GM21619 (cell line): ENCODE measurements at regions not wholly inside any gene's neighbourhood (a gene's known extent, or its start where the extent isn't known, plus 50 kb on each side); places are given as distances from the start of the nearest gene placed in this dataset.

ENCODE experiments used
- ATAC-seq: cut with Tn5 transposase; IDR thresholded peaks from one replicate; pipeline ENCODE4 v1.9.1; 2021; ENCODE audit not compliant: unreplicated experiment

- no peak for ATAC-seq
Measured at GRCh38 chr10:9645404-9645803, 1372.3 kb upstream of the CELF2 start.

DNA sequence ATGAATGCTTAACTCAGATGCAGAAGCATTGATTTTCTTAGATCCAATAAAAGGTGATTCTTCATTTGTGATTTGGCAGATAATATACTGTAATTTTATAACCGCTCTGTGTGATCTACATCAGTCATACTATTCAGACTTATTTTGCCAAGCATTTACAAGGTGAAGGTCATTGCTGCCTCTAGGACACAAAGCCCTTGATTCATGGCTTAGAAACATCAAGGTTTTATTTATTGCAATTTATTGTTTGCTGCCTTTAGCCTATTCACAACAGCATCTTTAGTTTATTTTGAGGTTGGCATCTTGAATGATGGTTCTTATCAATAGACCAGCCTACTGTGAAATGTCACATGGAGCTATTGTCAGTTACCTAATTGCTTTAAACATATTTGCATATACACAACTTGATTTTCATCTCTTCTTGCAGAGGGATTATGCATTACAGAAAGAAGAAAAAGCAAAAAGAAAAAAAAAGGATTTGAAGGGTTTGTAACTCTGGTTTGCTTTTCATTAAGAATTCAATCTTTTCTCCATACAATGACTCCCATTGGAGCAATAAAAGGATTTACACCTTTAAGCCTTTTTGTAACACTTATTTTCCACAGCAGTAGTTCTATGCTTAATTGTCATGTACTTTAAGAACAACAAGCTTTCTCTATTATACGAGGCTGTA, 1371.6 kb upstream of the CELF2 start:
- no peak for ATAC-seq

DNA sequence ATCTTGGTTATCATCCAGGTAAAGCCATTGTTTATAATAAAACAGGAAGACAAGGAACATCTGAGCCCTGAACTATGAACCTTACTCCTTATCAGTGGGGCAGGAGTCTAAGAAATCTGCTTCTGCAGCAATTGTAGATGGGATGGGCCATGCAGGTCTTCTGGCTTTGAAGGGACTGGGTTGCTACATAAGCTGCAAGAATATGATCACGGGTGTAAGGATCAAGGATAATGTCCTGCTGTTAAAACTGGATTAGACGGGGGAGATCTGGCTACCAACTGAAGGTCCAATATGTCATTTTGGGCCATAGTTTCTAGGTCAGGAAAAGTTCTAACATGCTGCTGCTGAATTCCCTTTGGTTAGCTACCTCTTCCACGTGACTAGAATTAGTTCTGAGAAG, 1363.4 kb upstream of the CELF2 start:
- no peak for ATAC-seq

DNA sequence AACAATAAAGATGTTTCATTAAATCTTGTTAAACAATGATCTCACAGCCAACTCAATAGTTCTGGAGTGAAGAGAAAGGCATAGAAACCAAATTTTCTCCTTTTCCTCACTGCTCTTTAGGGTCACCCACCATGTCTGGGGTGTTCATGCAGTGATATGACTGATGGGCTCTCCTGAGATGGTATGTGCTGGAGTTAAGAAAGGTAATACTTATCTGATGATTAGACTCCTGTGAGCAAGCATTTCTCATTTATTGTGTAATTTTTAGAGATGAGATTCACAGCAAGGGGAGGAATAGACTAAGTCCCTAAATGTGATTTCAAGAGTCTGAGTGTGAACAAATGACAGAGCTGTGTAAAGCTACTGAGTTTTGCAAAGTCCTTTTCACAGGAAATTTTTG, 1361.3 kb upstream of the CELF2 start:
- no peak for ATAC-seq

- no peak for ATAC-seq
Measured at GRCh38 chr10:9656996-9657395, 1360.7 kb upstream of the CELF2 start.

GRCh38 chr10:9657530-9657929, 1360.1 kb upstream of the CELF2 start:
- no peak for ATAC-seq

GRCh38 chr10:9668411-9668810, 1349.3 kb upstream of the CELF2 start:
- ATAC-seq: no peak

DNA sequence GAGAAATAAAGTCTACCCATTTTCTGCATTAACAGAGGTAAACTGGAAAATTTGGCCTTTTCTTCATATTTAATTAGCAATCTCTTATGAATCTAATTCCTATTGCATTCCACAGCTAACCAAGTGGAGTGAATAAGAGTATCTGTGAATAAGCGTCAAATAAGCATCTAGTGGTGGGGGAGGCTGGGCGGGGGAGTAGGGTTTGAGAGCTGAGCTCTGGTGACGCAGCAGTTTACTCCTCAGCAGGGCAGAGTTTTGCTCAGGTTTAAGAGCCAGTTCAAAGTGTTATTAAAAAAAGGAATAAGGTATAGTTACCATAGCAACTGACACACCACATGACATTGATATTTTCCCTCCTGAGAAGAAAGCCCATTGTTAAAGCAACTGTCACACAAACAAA, 1346.8 kb upstream of the CELF2 start:
- no peak for ATAC-seq

GRCh38 chr10:9681655-9682054, 1336.0 kb upstream of the CELF2 start:
- no peak for ATAC-seq

GRCh38 chr10:9682802-9683201, 1334.9 kb upstream of the CELF2 start:
- ATAC-seq: no peak

- no peak for ATAC-seq
Measured at GRCh38 chr10:9684186-9684585, 1333.5 kb upstream of the CELF2 start.

- no peak for ATAC-seq
Measured at GRCh38 chr10:9685596-9685995, 1332.1 kb upstream of the CELF2 start.

DNA sequence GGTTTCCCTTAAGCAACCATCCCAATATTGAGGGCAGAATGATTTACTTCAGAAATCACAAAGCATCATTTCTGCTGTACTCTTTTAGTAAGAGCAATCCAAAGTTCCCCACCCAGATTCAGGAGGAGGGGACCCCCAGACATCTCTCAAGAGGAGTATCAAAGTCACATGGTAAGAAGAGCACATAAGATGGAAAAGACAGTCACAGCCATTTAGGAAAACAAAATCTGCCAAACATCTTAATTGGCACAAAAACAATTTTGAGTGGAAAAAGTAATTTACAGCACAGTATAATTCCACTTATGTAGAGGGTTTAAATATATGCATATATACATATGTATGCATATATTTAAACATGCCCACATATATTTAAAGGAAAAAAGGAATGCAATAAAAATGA, 1329.0 kb upstream of the CELF2 start:
- ATAC-seq: no peak

GRCh38 chr10:9707216-9707615, 1310.5 kb upstream of the CELF2 start:
- ATAC-seq: no peak

- no peak for ATAC-seq
Measured at GRCh38 chr10:9709849-9710248, 1307.8 kb upstream of the CELF2 start.

DNA sequence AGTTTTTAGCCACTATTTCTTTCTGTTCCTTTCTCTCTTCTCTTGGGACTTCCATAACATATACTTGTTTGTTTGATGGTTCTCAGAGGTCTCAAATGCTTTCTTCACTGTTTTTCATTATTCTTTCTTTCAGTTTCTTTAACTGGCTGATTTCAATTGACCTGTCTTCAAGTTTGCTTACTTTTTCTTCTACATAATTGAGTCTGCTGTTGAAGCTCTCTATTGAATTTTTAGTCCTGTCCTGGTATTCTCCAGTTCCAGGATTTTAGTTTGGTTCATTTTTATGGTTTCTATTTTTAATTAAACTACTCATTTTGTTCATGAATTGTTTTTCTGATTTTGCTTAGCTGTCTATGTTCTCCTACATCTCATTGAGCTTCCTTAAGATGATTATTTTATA, 1305.3 kb upstream of the CELF2 start:
- ATAC-seq: no peak

DNA sequence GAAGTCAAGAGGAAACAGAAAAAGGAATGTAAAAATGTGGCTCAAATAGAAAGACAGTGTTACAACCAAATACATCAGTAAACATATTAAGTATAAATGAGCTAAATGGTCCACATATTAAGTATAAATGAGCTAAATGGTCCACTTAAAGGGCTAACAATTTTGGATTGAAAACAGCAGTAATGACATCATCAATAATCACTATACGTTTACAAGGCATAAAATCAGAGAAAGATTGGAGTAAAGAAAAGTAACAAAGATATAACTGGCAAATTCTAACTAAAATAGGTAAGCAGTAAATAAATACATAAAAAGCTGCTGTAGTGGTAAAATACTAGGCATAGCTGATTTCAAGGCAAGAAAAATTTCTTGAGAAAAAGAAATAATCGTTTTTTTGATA, 1298.4 kb upstream of the CELF2 start:
- ATAC-seq: no peak

GRCh38 chr10:9733766-9734165, 1283.9 kb upstream of the CELF2 start:
- ATAC-seq: no peak

GRCh38 chr10:9734218-9734617, 1283.5 kb upstream of the CELF2 start:
- ATAC-seq: no peak

DNA sequence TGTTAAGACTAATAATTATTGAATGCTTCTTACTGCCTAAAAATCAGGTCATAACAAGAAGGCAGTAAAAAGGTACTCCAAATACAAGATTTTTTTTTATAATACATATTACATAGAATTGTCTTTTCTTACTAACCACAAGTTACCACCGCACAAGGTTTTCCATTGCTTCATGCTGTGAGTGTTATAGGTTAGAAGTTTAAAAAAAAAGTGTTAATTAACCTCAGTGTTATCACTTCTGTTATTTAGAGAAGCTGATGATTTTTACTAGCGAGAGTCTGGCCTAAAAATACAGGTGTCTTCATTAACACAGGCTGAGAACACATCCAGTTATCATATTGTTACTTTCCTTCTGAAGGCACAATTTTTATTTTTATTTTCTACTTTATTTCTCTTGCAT, 1281.9 kb upstream of the CELF2 start:
- ATAC-seq: no peak

GRCh38 chr10:9743639-9744038, 1274.0 kb upstream of the CELF2 start:
- no peak for ATAC-seq

GRCh38 chr10:9745158-9745557, 1272.5 kb upstream of the CELF2 start:
- ATAC-seq: no peak

DNA sequence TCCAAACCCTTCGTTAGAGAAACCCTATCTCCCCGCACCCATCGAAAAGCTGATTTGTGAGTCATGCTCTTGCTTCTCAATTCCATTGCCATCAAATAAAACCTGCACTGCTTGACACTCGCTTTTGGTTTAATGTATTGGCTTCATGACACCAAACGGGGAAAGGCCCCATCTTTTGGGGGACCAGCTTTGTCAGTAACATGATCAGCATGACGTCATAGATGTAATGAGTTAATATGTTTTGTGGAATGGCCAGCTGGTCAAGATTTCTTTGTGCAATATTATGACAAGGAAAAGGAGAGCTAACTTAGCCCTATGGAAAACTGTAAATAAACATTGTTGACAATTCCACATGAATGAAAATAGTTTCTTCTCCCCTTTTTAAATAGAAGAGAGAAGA, 1260.5 kb upstream of the CELF2 start:
- ATAC-seq: no peak

- ATAC-seq: no peak
Measured at GRCh38 chr10:9759596-9759995, 1258.1 kb upstream of the CELF2 start.
